HCT116 (cell line): ENCODE measurements at regions not wholly inside any gene's neighbourhood (a gene's known extent, or its start where the extent isn't known, plus 50 kb on each side); places are given as distances from the start of the nearest gene placed in this dataset.

Source experiments
- ATAC-seq: fragments of 200-7000 bp; cut with Tn5 transposase; 2 replicates; pipeline ENCODE4 v1.9.1; 2020; ENCODE audit warnings: mild to moderate bottlenecking, moderate library complexity
- BruUV-seq: library from RNA; stranded (reverse); fragments of 400-500 nt; replicated peaks from 2 replicates; lab custom pipeline; 2021; lab: Mats Ljungman, UMichigan
- CTCF ChIA-PET: fragments of 300-600 bp; sonication (Branson Sonifier 250); formaldehyde crosslinking; loops from one replicate; lab custom pipeline; 2021; ENCODE audit warnings: antibody characterized with exemption; lab: Charles Lee
- POLR2A ChIA-PET: fragments of 300-600, 350-600 bp; sonication (Branson Sonifier 250); formaldehyde crosslinking; loops from one replicate; lab custom pipeline; 2021; ENCODE audit warnings: antibody characterized with exemption; lab: Charles Lee
- RAD21 ChIA-PET, 2 experiments: fragments of 300-600 bp; sonication (Branson Sonifier 250); formaldehyde crosslinking; loops; one replicate each; lab custom pipeline; 2023; ENCODE audit warnings: low total read pairs in 2 of 2; ENCODE audit not compliant: uncharacterized antibody in 2 of 2, unreplicated experiment in 2 of 2, low non-redundant PET in 1 of 2; lab: Charles Lee
- DNase-seq: peaks from one replicate; pipeline ENCODE4 v3.0.0-alpha.2; 2010; ENCODE audit warnings: low read depth, low spot score
- H2AFZ ChIP-seq: fragments of 200-600 bp; shearing (Covaris generic), sonication (generic); 2 replicates; pipeline ENCODE4 v1.6.1; 2017; ENCODE audit warnings: low read depth, mixed run types, mixed read lengths, antibody characterized with exemption, low read length; ENCODE audit not compliant: poor library complexity, severe bottlenecking
- H3K27ac ChIP-seq: 2 replicates; pipeline ENCODE4 v1.5.1; 2012; ENCODE audit warnings: low read depth, low read length
- H3K27me3 ChIP-seq: fragments of 200-600 bp; sonication (generic); 2 replicates; pipeline ENCODE4 v1.6.1; 2016; ENCODE audit warnings: mixed run types, low read length, mixed read lengths; ENCODE audit not compliant: insufficient read depth
- H3K36me3 ChIP-seq, 2 experiments: fragments of 200-500 bp in 1 of 2; fragments of 200-600 bp in 1 of 2; sonication (Bioruptor generic) in 1 of 2; sonication (generic) in 1 of 2; 2 replicates each; pipeline versions ENCODE4 v1.5.1 to v1.6.1; 2014 to 2016; ENCODE audit warnings: low read length in 2 of 2, inconsistent platforms in 1 of 2, mixed read lengths in 1 of 2, mixed run types in 1 of 2; ENCODE audit not compliant: insufficient read depth in 2 of 2, control insufficient read depth in 1 of 2
- H3K4me1 ChIP-seq, 2 experiments: fragments of 200-600 bp in 1 of 2; sonication (generic) in 1 of 2; 2 replicates each; pipeline versions ENCODE4 v1.5.1 to v1.6.1; 2012 to 2017; ENCODE audit warnings: low read length in 2 of 2, inconsistent platforms in 1 of 2, mild to moderate bottlenecking in 1 of 2, mixed read lengths in 1 of 2, mixed run types in 1 of 2, moderate library complexity in 1 of 2; ENCODE audit not compliant: insufficient read depth in 2 of 2, control insufficient read depth in 1 of 2
- H3K4me2 ChIP-seq: fragments of 200-600 bp; sonication (generic); 2 replicates; pipeline ENCODE4 v1.6.1; 2017; ENCODE audit warnings: mixed run types, low read length, mixed read lengths
- H3K4me3 ChIP-seq, 2 experiments: fragments of 200-600 bp in 1 of 2; sonication (generic) in 1 of 2; replicated peaks in 1 of 2; 2 replicates each; pipeline ENCODE4 v1.5.1; 2011 to 2016; ENCODE audit warnings: low read length in 2 of 2, control low read depth in 1 of 2, low read depth in 1 of 2, mild to moderate bottlenecking in 1 of 2, mixed read lengths in 1 of 2, mixed run types in 1 of 2
- H3K79me2 ChIP-seq: fragments of 200-600 bp; sonication (generic); 2 replicates; pipeline ENCODE4 v1.6.1; 2017; ENCODE audit warnings: mild to moderate bottlenecking, mixed run types, low read length, moderate library complexity, mixed read lengths; ENCODE audit not compliant: insufficient read depth
- H3K9ac ChIP-seq: fragments of 200-600 bp; sonication (generic); 2 replicates; pipeline ENCODE4 v1.6.1; 2016; ENCODE audit warnings: low read length, mixed read lengths
- H3K9me2 ChIP-seq: fragments of 200-600 bp; sonication (generic), shearing (Covaris generic); 2 replicates; pipeline ENCODE4 v1.6.1; 2017; ENCODE audit warnings: mixed run types, mild to moderate bottlenecking, moderate library complexity; ENCODE audit not compliant: insufficient read depth
- H3K9me3 ChIP-seq, 2 experiments: fragments of 200-500 bp in 1 of 2; fragments of 200-600 bp in 1 of 2; sonication (Bioruptor generic) in 1 of 2; sonication (generic) in 1 of 2; 2 replicates each; pipeline ENCODE4 v1.6.1; 2014 to 2017; ENCODE audit warnings: low read length in 2 of 2, mixed read lengths in 2 of 2, inconsistent platforms in 1 of 2, low read depth in 1 of 2, mild to moderate bottlenecking in 1 of 2, mixed run types in 1 of 2, moderate library complexity in 1 of 2; ENCODE audit not compliant: control insufficient read depth in 1 of 2, insufficient read depth in 1 of 2
- H4K20me1 ChIP-seq: fragments of 200-600 bp; sonication (generic), shearing (Covaris generic); 2 replicates; pipeline ENCODE4 v1.6.1; 2017; ENCODE audit warnings: mixed run types, mild to moderate bottlenecking, moderate library complexity; ENCODE audit not compliant: insufficient read depth
- CBX3 ChIP-seq: IDR thresholded peaks from 2 replicates; pipeline ENCODE4 v1.6.1; 2012; ENCODE audit warnings: low read depth
- EGR1 ChIP-seq: IDR thresholded peaks from 2 replicates; pipeline ENCODE4 v1.6.1; 2012; ENCODE audit warnings: low read depth
- ELF1 ChIP-seq: IDR thresholded peaks from 2 replicates; pipeline ENCODE4 v1.6.1; 2012; ENCODE audit warnings: low read depth, borderline replicate concordance
- EZH2 ChIP-seq: fragments of 200-600 bp; sonication (generic); IDR thresholded peaks from 2 replicates; pipeline ENCODE4 v1.6.1; 2017; ENCODE audit warnings: antibody characterized with exemption, mixed run types
- EZH2phosphoT487 ChIP-seq: fragments of 200-600 bp; IDR thresholded peaks from 2 replicates; pipeline ENCODE4 v1.6.1; 2018; ENCODE audit warnings: antibody characterized with exemption, borderline replicate concordance
- JUND ChIP-seq: IDR thresholded peaks from 2 replicates; pipeline ENCODE4 v1.6.1; 2012
- POLR2A ChIP-seq: IDR thresholded peaks from 2 replicates; pipeline ENCODE4 v1.7.0; 2011; ENCODE audit warnings: borderline replicate concordance; ENCODE audit not compliant: insufficient read depth, insufficient read length; ENCODE audit errors: extremely low read depth
- POLR2AphosphoS5 ChIP-seq: IDR thresholded peaks from 2 replicates; pipeline ENCODE4 v1.6.1; 2011; ENCODE audit warnings: mild to moderate bottlenecking, low read depth, low read length, moderate library complexity
- SP1 ChIP-seq: IDR thresholded peaks from 2 replicates; pipeline ENCODE4 v1.6.1; 2012; ENCODE audit warnings: low read depth
- SRF ChIP-seq: IDR thresholded peaks from 2 replicates; pipeline ENCODE4 v1.6.1; 2012; ENCODE audit warnings: low read depth
- ZNF274 ChIP-seq: fragments of 200-500 bp; sonication (Bioruptor generic); IDR thresholded peaks from 2 replicates; pipeline ENCODE4 v1.6.1; 2014; ENCODE audit warnings: mild to moderate bottlenecking, low read depth, low read length, inconsistent platforms
- intact Hi-C: fragments of 100-400 bp; cut with micrococcal nuclease; formaldehyde crosslinking; loops from 2 replicates; pipeline ENCODE4 v1.10.0; 2022
- TF ChIP-seq, protein P1 (sequence below), 3 experiments: fragments of 200-600 bp in 1 of 3; sonication (generic) in 1 of 3; IDR thresholded peaks in 2 of 3; conservative IDR thresholded peaks in 1 of 3; 2 replicates each; pipeline ENCODE4 v1.5.1; 2012 to 2017; ENCODE audit warnings: low read depth in 2 of 3, low read length in 2 of 3, antibody characterized with exemption in 1 of 3, borderline replicate concordance in 1 of 3, control low read depth in 1 of 3, mild to moderate bottlenecking in 1 of 3, mixed read lengths in 1 of 3, mixed run types in 1 of 3, moderate library complexity in 1 of 3; ENCODE audit not compliant: insufficient read depth in 1 of 3
- TF ChIP-seq, protein P2 (sequence below): IDR thresholded peaks from 2 replicates; pipeline ENCODE4 v1.6.1; 2012
- TF ChIP-seq, protein P3 (sequence below): IDR thresholded peaks from 2 replicates; pipeline ENCODE4 v1.6.1; 2011; ENCODE audit warnings: mild to moderate bottlenecking, low read length, moderate library complexity; ENCODE audit not compliant: insufficient replicate concordance; ENCODE audit errors: extremely low read depth

DNA sequence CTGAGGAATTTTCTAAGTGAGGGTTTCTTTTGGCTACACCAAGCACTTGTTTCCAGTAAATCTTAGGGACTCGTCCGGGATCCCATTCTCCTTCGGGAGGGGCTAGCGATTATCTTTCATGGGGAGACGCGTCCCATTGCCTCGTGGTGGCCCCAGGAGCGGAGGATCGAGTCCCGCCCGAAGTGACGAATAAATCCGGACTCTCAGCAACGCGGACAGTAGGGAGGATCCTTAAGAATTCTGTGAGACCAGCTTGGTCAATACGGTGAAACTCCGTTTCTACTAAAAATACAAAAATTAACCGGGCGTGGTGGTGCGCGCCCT is 69.1 kb upstream of the PRSS16 start:
- ATAC-seq (no peak), DNase-seq (no peak)
- TF ChIP-seq ELF1 (no peak), CBX3 (no peak), SRF (no peak), POLR2AphosphoS5 (no peak), EGR1 (no peak)
- TF ChIP-seq, protein P1, sequence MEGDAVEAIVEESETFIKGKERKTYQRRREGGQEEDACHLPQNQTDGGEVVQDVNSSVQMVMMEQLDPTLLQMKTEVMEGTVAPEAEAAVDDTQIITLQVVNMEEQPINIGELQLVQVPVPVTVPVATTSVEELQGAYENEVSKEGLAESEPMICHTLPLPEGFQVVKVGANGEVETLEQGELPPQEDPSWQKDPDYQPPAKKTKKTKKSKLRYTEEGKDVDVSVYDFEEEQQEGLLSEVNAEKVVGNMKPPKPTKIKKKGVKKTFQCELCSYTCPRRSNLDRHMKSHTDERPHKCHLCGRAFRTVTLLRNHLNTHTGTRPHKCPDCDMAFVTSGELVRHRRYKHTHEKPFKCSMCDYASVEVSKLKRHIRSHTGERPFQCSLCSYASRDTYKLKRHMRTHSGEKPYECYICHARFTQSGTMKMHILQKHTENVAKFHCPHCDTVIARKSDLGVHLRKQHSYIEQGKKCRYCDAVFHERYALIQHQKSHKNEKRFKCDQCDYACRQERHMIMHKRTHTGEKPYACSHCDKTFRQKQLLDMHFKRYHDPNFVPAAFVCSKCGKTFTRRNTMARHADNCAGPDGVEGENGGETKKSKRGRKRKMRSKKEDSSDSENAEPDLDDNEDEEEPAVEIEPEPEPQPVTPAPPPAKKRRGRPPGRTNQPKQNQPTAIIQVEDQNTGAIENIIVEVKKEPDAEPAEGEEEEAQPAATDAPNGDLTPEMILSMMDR (IDR thresholded peaks at IDR 0.05 in 2 of 3, conservative IDR thresholded peaks at IDR 0.05 in 1 of 3; ENCODE audit: borderline replicate concordance in 1 of 3, insufficient read depth in 1 of 3, low read depth in 2 of 3, low read length in 2 of 3): no peak
- no peaks in the 10 kb centered on the region for H3K36me3 ChIP-seq
- no peaks in the 10 kb centered on the region for H3K79me2 ChIP-seq
- H3K9ac ChIP-seq: no peak overlapping the region
- RAD21 ChIA-PET: interaction anchor here (0.7 kb wide), 2 partner anchors 607 to 641 kb away, joined by 3 to 7 read pairs; no protein-coding TSS in a partner anchor
- no peaks in the 10 kb centered on the region for H4K20me1 ChIP-seq
- CTCF ChIA-PET: interaction anchor here (0.7 kb wide), 1 partner anchor 318 kb away, joined by 3 read pairs; no protein-coding TSS in a partner anchor
- H3K9me3 ChIP-seq: 0 out of 4 replicates have a peak, but pooled peaks cover 0 to 3% of the 10 kb centered on the region in 2 experiments
- POLR2A ChIA-PET: interaction anchor here (1.5 to 1.7 kb wide), 2 partner anchors 10 to 59 kb away, joined by 3 to 5 read pairs; no protein-coding TSS in a partner anchor
- no peaks in the 10 kb centered on the region for H3K27me3 ChIP-seq
- intact Hi-C loops: loop anchor here (5.0 to 10.0 kb wide), 2 partner anchors 116 to 509 kb away; no protein-coding TSS in a partner anchor
- no peaks in the 10 kb centered on the region for H3K9me2 ChIP-seq
- H3K4me3 ChIP-seq: peak overlapping the region; percentile 57 to 65
- H3K4me1 ChIP-seq: peaks cover 4 to 17% of the 10 kb centered on the region in 2 experiments; a peak in 3 of 4 replicates
- peak overlapping the region; percentile 97 for H3K4me2 ChIP-seq
- H3K27ac ChIP-seq: no peak overlapping the region
- BruUV-seq: no TSS peak
- H2AFZ ChIP-seq: peak overlapping the region; percentile 55

DNA sequence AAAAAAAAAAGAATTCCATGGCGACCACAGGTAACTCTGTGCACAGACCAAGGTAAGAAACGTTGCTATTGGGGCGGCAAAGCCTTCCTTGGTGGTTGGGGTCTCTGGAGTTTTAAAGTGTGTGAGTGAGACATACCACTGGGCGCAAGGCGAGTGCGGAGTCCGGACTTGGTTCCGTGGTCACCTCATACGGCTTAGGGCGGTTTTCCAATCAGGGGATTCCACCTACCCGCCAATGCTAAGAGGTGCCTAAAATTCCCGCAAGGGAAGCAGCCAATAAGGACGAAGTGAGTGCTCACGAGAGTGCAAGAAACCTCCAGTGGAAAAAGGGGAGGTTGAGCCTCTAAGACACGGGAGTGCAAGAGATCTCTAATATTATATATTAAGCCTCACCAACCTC is 68.6 kb upstream of the PRSS16 start:
- no peaks in the 10 kb centered on the region for H4K20me1 ChIP-seq
- peaks cover 4 to 17% of the 10 kb centered on the region in 2 experiments; a peak in 3 of 4 replicates for H3K4me1 ChIP-seq
- ATAC-seq (no peak), DNase-seq (no peak)
- ChIA-PET POLR2A (no interaction called here), CTCF (no interaction called here), RAD21 (no interaction called here)
- no TSS peak for BruUV-seq
- H3K9me2 ChIP-seq: no peaks in the 10 kb centered on the region
- no peak overlapping the region for H3K4me3 ChIP-seq
- H3K79me2 ChIP-seq: no peaks in the 10 kb centered on the region
- no peaks in the 10 kb centered on the region for H3K27me3 ChIP-seq
- H2AFZ ChIP-seq: no peak overlapping the region
- H3K9me3 ChIP-seq: 0 out of 4 replicates have a peak, but pooled peaks cover 0 to 3% of the 10 kb centered on the region in 2 experiments
- no peak overlapping the region for H3K4me2 ChIP-seq
- intact Hi-C loops: loop anchor here (5.0 to 10.0 kb wide), 2 partner anchors 116 to 508 kb away; no protein-coding TSS in a partner anchor
- H3K9ac ChIP-seq: no peak overlapping the region
- H3K27ac ChIP-seq: no peak overlapping the region
- no peaks in the 10 kb centered on the region for H3K36me3 ChIP-seq
- TF ChIP-seq SP1 (no peak), EZH2phosphoT487 (no peak), ZNF274 (no peak), POLR2A (no peak), EGR1 (no peak), JUND (no peak), EZH2 (no peak)
- TF ChIP-seq, protein P2, sequence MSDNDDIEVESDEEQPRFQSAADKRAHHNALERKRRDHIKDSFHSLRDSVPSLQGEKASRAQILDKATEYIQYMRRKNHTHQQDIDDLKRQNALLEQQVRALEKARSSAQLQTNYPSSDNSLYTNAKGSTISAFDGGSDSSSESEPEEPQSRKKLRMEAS: no peak
- TF ChIP-seq, protein P3, sequence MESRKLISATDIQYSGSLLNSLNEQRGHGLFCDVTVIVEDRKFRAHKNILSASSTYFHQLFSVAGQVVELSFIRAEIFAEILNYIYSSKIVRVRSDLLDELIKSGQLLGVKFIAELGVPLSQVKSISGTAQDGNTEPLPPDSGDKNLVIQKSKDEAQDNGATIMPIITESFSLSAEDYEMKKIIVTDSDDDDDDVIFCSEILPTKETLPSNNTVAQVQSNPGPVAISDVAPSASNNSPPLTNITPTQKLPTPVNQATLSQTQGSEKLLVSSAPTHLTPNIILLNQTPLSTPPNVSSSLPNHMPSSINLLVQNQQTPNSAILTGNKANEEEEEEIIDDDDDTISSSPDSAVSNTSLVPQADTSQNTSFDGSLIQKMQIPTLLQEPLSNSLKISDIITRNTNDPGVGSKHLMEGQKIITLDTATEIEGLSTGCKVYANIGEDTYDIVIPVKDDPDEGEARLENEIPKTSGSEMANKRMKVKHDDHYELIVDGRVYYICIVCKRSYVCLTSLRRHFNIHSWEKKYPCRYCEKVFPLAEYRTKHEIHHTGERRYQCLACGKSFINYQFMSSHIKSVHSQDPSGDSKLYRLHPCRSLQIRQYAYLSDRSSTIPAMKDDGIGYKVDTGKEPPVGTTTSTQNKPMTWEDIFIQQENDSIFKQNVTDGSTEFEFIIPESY: no peak
